BE2C (cell line): ENCODE measurements at regions not wholly inside any gene's neighbourhood (a gene's known extent, or its start where the extent isn't known, plus 50 kb on each side); places are given as distances from the start of the nearest gene placed in this dataset.

ENCODE experiments used
- DNase-seq: peaks from one replicate; pipeline ENCODE4 v3.0.0-alpha.2; 2020
- H3K27me3 ChIP-seq: fragments of 250-450 bp; sonication (Bioruptor Pico); 2 replicates; pipeline ENCODE4 v1.5.1; 2020; ENCODE audit warnings: mild to moderate bottlenecking
- H3K36me3 ChIP-seq: fragments of 250-450 bp; sonication (Bioruptor Pico); 2 replicates; pipeline ENCODE4 v1.5.1; 2020; ENCODE audit warnings: mild to moderate bottlenecking
- H3K4me1 ChIP-seq: fragments of 250-450 bp; sonication (Bioruptor Pico); 2 replicates; pipeline ENCODE4 v1.5.1; 2020
- H3K4me3 ChIP-seq: 2 replicates; pipeline ENCODE4 v1.5.1; 2011; ENCODE audit warnings: low read depth, low read length
- H3K9me3 ChIP-seq: fragments of 250-450 bp; sonication (Bioruptor Pico); 2 replicates; pipeline ENCODE4 v1.5.1; 2020
- CTCF ChIP-seq: IDR thresholded peaks from 2 replicates; pipeline ENCODE4 v1.5.1; 2012; ENCODE audit warnings: mild to moderate bottlenecking, low read depth, low read length

- H3K9me3 ChIP-seq: no peaks in the 10 kb centered on the region
- no peak overlapping the region for H3K4me3 ChIP-seq
- no peaks in the 10 kb centered on the region for H3K4me1 ChIP-seq
- H3K27me3 ChIP-seq: no peaks in the 10 kb centered on the region
- DNase-seq: no peak
- H3K36me3 ChIP-seq: no peaks in the 10 kb centered on the region
- TF ChIP-seq CTCF: no peak
Measured at GRCh38 chr2:226199555-226199954, 600.1 kb downstream of the IRS1 start.

GRCh38 chr2:226198956-226199355 is 600.7 kb downstream of the IRS1 start:
- no peaks in the 10 kb centered on the region for H3K36me3 ChIP-seq
- H3K27me3 ChIP-seq: no peaks in the 10 kb centered on the region
- TF ChIP-seq CTCF: no peak
- DNase-seq: no peak
- H3K4me3 ChIP-seq: no peak overlapping the region
- H3K4me1 ChIP-seq: no peaks in the 10 kb centered on the region
- no peaks in the 10 kb centered on the region for H3K9me3 ChIP-seq

GRCh38 chr2:226190479-226191252 is 609.0 kb downstream of the IRS1 start:
- no peak overlapping the region for H3K4me3 ChIP-seq
- no peak for DNase-seq
- TF ChIP-seq CTCF: no peak
- H3K27me3 ChIP-seq: no peaks in the 10 kb centered on the region
- no peaks in the 10 kb centered on the region for H3K4me1 ChIP-seq
- no peaks in the 10 kb centered on the region for H3K36me3 ChIP-seq
- no peaks in the 10 kb centered on the region for H3K9me3 ChIP-seq

- Histone ChIP-seq H3K9me3 (no peaks in the 10 kb centered on the region), H3K4me3 (no peak overlapping the region), H3K36me3 (no peaks in the 10 kb centered on the region), H3K27me3 (no peaks in the 10 kb centered on the region), H3K4me1 (no peaks in the 10 kb centered on the region)
- DNase-seq: no peak
- no peak for TF ChIP-seq CTCF
Measured at GRCh38 chr2:226189061-226189460, 610.6 kb downstream of the IRS1 start.

GRCh38 chr2:226187616-226188015 is 612.0 kb downstream of the IRS1 start:
- Histone ChIP-seq H3K27me3 (no peaks in the 10 kb centered on the region), H3K4me3 (no peak overlapping the region), H3K4me1 (no peaks in the 10 kb centered on the region), H3K9me3 (no peaks in the 10 kb centered on the region), H3K36me3 (no peaks in the 10 kb centered on the region)
- no peak for TF ChIP-seq CTCF
- DNase-seq: no peak

- no peaks in the 10 kb centered on the region for H3K4me1 ChIP-seq
- no peak for TF ChIP-seq CTCF
Measured at GRCh38 chr2:226187156-226187555, 612.5 kb downstream of the IRS1 start.

More at GRCh38 chr2:226187156-226187555, 612.5 kb downstream of the IRS1 start:
- Histone ChIP-seq H3K36me3 (no peaks in the 10 kb centered on the region), H3K4me3 (no peak overlapping the region), H3K27me3 (no peaks in the 10 kb centered on the region), H3K9me3 (no peaks in the 10 kb centered on the region)
- no peak for DNase-seq
